CD4-positive, alpha-beta T cell treated with Interferon gamma for 1 hour (primary cell): ENCODE measurements at regions not wholly inside any gene's neighbourhood (a gene's known extent, or its start where the extent isn't known, plus 50 kb on each side); places are given as distances from the start of the nearest gene placed in this dataset.
"Not testable (repeated sequence)": the region's sequence is repeated elsewhere in the genome, so short reads cannot be mapped to it uniquely, and the experiment has no call there.

Experiments used
- DNase-seq: peaks from one replicate; pipeline ENCODE4 v3.0.0-alpha.2; 2020

GRCh38 chr1:73450668-73451067, 747.3 kb downstream of the LRRIQ3 start:
- not testable (repeated sequence) for DNase-seq

GRCh38 chr1:73411479-73411878, 786.5 kb downstream of the LRRIQ3 start:
- DNase-seq: no peak

GRCh38 chr1:73401666-73402065, 796.3 kb downstream of the LRRIQ3 start:
- no peak for DNase-seq

GRCh38 chr1:73382966-73383365, 815.0 kb downstream of the LRRIQ3 start:
- no peak for DNase-seq

- DNase-seq: no peak
Measured at GRCh38 chr1:73366734-73367413, 831.1 kb downstream of the LRRIQ3 start.

- DNase-seq: no peak
Measured at GRCh38 chr1:73359001-73359400, 839.0 kb downstream of the LRRIQ3 start.

GRCh38 chr1:73356485-73356884, 841.5 kb downstream of the LRRIQ3 start:
- no peak for DNase-seq

- DNase-seq: no peak
Measured at GRCh38 chr1:73343947-73344346, 854.0 kb downstream of the LRRIQ3 start.

GRCh38 chr1:73333847-73334503, 864.0 kb downstream of the LRRIQ3 start:
- DNase-seq: no peak

GRCh38 chr1:73331726-73332125, 866.2 kb downstream of the LRRIQ3 start:
- DNase-seq: no peak

GRCh38 chr1:73327998-73328397, 870.0 kb downstream of the LRRIQ3 start:
- no peak for DNase-seq

- no peak for DNase-seq
Measured at GRCh38 chr1:73327180-73327793, 870.7 kb downstream of the LRRIQ3 start.

GRCh38 chr1:73326663-73327062, 871.3 kb downstream of the LRRIQ3 start:
- DNase-seq: no peak

GRCh38 chr1:73310797-73311381, 887.1 kb downstream of the LRRIQ3 start:
- DNase-seq: no peak

GRCh38 chr1:73306899-73307555, 890.9 kb downstream of the LRRIQ3 start:
- DNase-seq: no peak

- no peak for DNase-seq
Measured at GRCh38 chr1:73273886-73274285, 924.1 kb downstream of the LRRIQ3 start.

- DNase-seq: not testable (repeated sequence)
Measured at GRCh38 chr1:73245196-73245595, 952.8 kb downstream of the LRRIQ3 start.

- no peak for DNase-seq
Measured at GRCh38 chr1:73218995-73219546, 936.7 kb upstream of the NEGR1 start.

- DNase-seq: no peak
Measured at GRCh38 chr1:73205294-73205973, 923.1 kb upstream of the NEGR1 start.

GRCh38 chr1:73197972-73198371, 915.6 kb upstream of the NEGR1 start:
- DNase-seq: no peak

GRCh38 chr1:73194965-73195364, 912.6 kb upstream of the NEGR1 start:
- no peak for DNase-seq

- DNase-seq: not testable (repeated sequence)
Measured at GRCh38 chr1:73183581-73183980, 901.2 kb upstream of the NEGR1 start.

GRCh38 chr1:73181190-73181540, 898.8 kb upstream of the NEGR1 start:
- no peak for DNase-seq
